ENCODE measurements at regions not wholly inside any gene's neighbourhood (a gene's known extent, or its start where the extent isn't known, plus 50 kb on each side); places are given as distances from the start of the nearest gene placed in this dataset.

DNA sequence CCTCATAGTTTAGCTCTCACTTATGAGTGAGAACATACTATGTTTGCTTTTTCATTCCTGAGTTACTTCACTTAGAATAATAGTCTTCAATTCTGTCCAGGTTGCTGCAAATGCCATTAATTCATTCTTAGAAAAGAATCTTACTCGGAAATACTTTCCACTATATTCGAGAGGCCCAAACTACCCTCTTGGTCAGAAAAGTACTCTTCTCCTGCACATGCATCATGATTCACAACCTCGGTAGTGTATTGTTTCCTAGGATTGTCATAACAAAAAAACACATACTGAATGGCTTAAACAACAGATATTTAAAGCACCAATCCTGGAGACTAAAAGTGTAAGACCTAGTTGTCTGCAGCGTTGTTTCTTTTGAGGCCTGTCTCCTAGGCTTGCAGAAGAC, 364.0 kb upstream of the SLC14A2 start:
- Histone ChIP-seq H3K9me3 (no peaks in the 10 kb centered on the region), H3K4me1 (replicated peaks) (no peaks in the 10 kb centered on the region), H3K4me3 (no peak overlapping the region), H3K36me3 (no peaks in the 10 kb centered on the region), H3K27ac (no peak overlapping the region), H3K27me3 (replicated peaks; ENCODE audit: insufficient read depth) (no peaks in the 10 kb centered on the region)
- no peak for DNase-seq (ENCODE audit: low spot score)
- 96% methylated on average over 4 of the region's 4 CpGs for WGBS
- no peak for TF ChIP-seq POLR2A (IDR thresholded peaks at IDR 0.05)
- no peak for TF ChIP-seq CTCF (IDR thresholded peaks at IDR 0.05)
- no peak for TF ChIP-seq POLR2AphosphoS5 (IDR thresholded peaks at IDR 0.05)
- intact Hi-C loops (cut with DNase I), result loop anchor here (10.0 kb wide), 4 partner anchors 134 to 364 kb away; partner anchors contain the start of gene SLC14A2

DNA sequence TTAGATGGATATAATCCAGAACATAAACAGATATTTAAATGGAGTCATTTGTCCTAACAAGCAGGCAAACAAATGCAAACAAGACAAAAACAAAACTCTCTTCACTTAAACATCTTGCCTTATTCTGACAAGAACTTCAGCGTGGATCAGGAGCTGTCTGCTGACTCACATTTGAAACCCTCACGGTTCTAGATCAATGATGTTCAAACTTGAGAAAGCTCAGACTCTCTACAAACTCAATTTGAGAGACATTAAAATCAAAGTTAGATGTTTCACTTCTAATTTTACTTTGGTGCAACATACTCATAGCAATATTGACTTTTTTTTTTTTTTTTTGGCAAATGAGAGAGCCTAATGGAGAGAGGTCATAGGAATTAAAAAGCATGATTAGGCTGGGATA, 362.8 kb upstream of the SLC14A2 start:
- H3K4me1 ChIP-seq (replicated peaks), result no peaks in the 10 kb centered on the region
- intact Hi-C loops (cut with DNase I), result loop anchor here (10.0 kb wide), 4 partner anchors 132 to 362 kb away; partner anchors contain the start of gene SLC14A2
- H3K9me3 ChIP-seq, result no peaks in the 10 kb centered on the region
- H3K36me3 ChIP-seq, result no peaks in the 10 kb centered on the region
- DNase-seq (ENCODE audit: low spot score), result no peak
- H3K27ac ChIP-seq, result no peak overlapping the region
- TF ChIP-seq POLR2AphosphoS5 (IDR thresholded peaks at IDR 0.05) (no peak), POLR2A (IDR thresholded peaks at IDR 0.05) (no peak), CTCF (IDR thresholded peaks at IDR 0.05) (no peak)
- H3K27me3 ChIP-seq (replicated peaks; ENCODE audit: insufficient read depth), result no peaks in the 10 kb centered on the region
- 83% methylated on average over 2 of the region's 2 CpGs for WGBS
- no peak overlapping the region for H3K4me3 ChIP-seq

GRCh38 chr18:45253056-45253565, 362.2 kb upstream of the SLC14A2 start:
- DNase-seq (ENCODE audit: low spot score), result no peak
- Histone ChIP-seq H3K27me3 (replicated peaks; ENCODE audit: insufficient read depth) (no peaks in the 10 kb centered on the region), H3K4me3 (no peak overlapping the region), H3K36me3 (no peaks in the 10 kb centered on the region), H3K9me3 (no peaks in the 10 kb centered on the region), H3K4me1 (replicated peaks) (no peaks in the 10 kb centered on the region), H3K27ac (no peak overlapping the region)
- 90% methylated on average over 6 of the region's 6 CpGs for WGBS
- TF ChIP-seq POLR2AphosphoS5 (IDR thresholded peaks at IDR 0.05) (no peak), CTCF (IDR thresholded peaks at IDR 0.05) (no peak), POLR2A (IDR thresholded peaks at IDR 0.05) (no peak)
- intact Hi-C loops (cut with DNase I), result loop anchor here (10.0 kb wide), 4 partner anchors 132 to 362 kb away; partner anchors contain the start of gene SLC14A2

- Histone ChIP-seq H3K9me3 (no peaks in the 10 kb centered on the region), H3K4me1 (replicated peaks) (no peaks in the 10 kb centered on the region), H3K27me3 (replicated peaks; ENCODE audit: insufficient read depth) (no peaks in the 10 kb centered on the region), H3K27ac (no peak overlapping the region), H3K36me3 (no peaks in the 10 kb centered on the region), H3K4me3 (no peak overlapping the region)
- WGBS, result 86% methylated on average over 6 of the region's 6 CpGs
- intact Hi-C loops (cut with DNase I), result loop anchor here (10.0 kb wide), 4 partner anchors 131 to 361 kb away; partner anchors contain the start of gene SLC14A2
- no peak for TF ChIP-seq POLR2AphosphoS5 (IDR thresholded peaks at IDR 0.05)
- no peak for TF ChIP-seq POLR2A (IDR thresholded peaks at IDR 0.05)
- TF ChIP-seq CTCF (IDR thresholded peaks at IDR 0.05), result no peak
- no peak for DNase-seq (ENCODE audit: low spot score)
These were observed 361.1 kb upstream of the SLC14A2 start for GRCh38 chr18:45253973-45254708.

DNA sequence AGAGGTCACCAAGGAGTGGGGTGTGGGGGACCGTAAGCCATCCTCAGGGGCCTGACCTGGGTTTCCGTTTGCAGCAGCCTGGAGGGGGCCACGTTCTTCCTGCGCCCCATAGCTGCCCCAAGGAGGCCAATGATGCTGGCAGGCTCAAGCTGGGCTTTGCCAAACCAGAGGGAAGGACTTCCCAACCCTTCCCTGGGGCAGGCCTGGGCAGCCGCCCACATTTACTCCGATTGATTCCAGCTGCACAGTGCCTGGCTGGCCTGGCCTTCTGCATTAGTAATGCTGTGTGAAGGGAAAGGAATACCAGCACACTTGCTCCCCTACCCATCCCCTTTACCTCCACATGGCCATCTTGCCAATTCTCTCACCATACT, 360.6 kb upstream of the SLC14A2 start:
- Histone ChIP-seq H3K9me3 (no peaks in the 10 kb centered on the region), H3K4me1 (replicated peaks) (no peaks in the 10 kb centered on the region), H3K36me3 (no peaks in the 10 kb centered on the region), H3K27ac (no peak overlapping the region), H3K27me3 (replicated peaks; ENCODE audit: insufficient read depth) (no peaks in the 10 kb centered on the region), H3K4me3 (no peak overlapping the region)
- WGBS, result 65% methylated on average over 6 of the region's 6 CpGs
- DNase-seq (ENCODE audit: low spot score), result no peak
- TF ChIP-seq POLR2A (IDR thresholded peaks at IDR 0.05), result no peak
- TF ChIP-seq POLR2AphosphoS5 (IDR thresholded peaks at IDR 0.05), result no peak
- no peak for TF ChIP-seq CTCF (IDR thresholded peaks at IDR 0.05)
- intact Hi-C loops (cut with DNase I), result loop anchor here (10.0 kb wide), 4 partner anchors 130 to 360 kb away; partner anchors contain the start of gene SLC14A2
